H1 (cell line): ENCODE measurements at regions not wholly inside any gene's neighbourhood (a gene's known extent, or its start where the extent isn't known, plus 50 kb on each side); places are given as distances from the start of the nearest gene placed in this dataset.

Experiments used
- CTCF ChIA-PET: fragments of 300-600 bp; sonication (Branson Sonifier 250); formaldehyde crosslinking; loops from one replicate; lab custom pipeline; 2021; ENCODE audit not compliant: partially characterized antibody; lab: Charles Lee
- POLR2A ChIA-PET: fragments of 300-600 bp; sonication (Branson Sonifier 250); formaldehyde crosslinking; loops from one replicate; lab custom pipeline; 2021; ENCODE audit warnings: inconsistent platforms; ENCODE audit not compliant: partially characterized antibody; lab: Charles Lee
- DNase-seq, 2 experiments: peaks; one replicate each; pipeline versions ENCODE4 v3.0.0 to v3.0.0-alpha.2; 2010 to 2022; ENCODE audit warnings: low spot score in 2 of 2, low read depth in 1 of 2, mixed read lengths in 1 of 2
- FAIRE-seq: peaks from 2 replicates; lab custom pipeline; 2011; peaks lifted over from hg19 to GRCh38; lab: Jason Lieb, UNC
- H2AFZ ChIP-seq: 2 replicates; pipeline ENCODE4 v1.8.1; 2012; ENCODE audit warnings: low read length, inconsistent platforms
- H2AK5ac ChIP-seq: 2 replicates; pipeline ENCODE4 v1.6.1; 2013; ENCODE audit warnings: low read depth, low read length
- H2BK120ac ChIP-seq: replicated peaks from 2 replicates; pipeline ENCODE3; 2013; ENCODE audit warnings: low read depth, low read length, inconsistent platforms
- H2BK12ac ChIP-seq: 2 replicates; pipeline ENCODE4 v1.6.1; 2013; ENCODE audit warnings: low read depth, low read length
- H2BK15ac ChIP-seq: 2 replicates; pipeline ENCODE4 v1.6.1; 2013; ENCODE audit warnings: low read length
- H2BK20ac ChIP-seq: 2 replicates; pipeline ENCODE4 v1.6.1; 2013; ENCODE audit warnings: low read length
- H2BK5ac ChIP-seq: 2 replicates; pipeline ENCODE4 v1.6.1; 2013; ENCODE audit warnings: low read depth, low read length
- H3K14ac ChIP-seq: 2 replicates; pipeline ENCODE4 v1.6.1; 2013; ENCODE audit warnings: inconsistent platforms; ENCODE audit not compliant: insufficient read length
- H3K18ac ChIP-seq: 2 replicates; pipeline ENCODE4 v1.6.1; 2013; ENCODE audit warnings: low read length; ENCODE audit errors: extremely low read depth
- H3K23ac ChIP-seq: 2 replicates; pipeline ENCODE4 v1.6.1; 2013; ENCODE audit warnings: inconsistent platforms; ENCODE audit not compliant: insufficient read length
- H3K23me2 ChIP-seq: 2 replicates; pipeline ENCODE4 v1.6.1; 2013; ENCODE audit warnings: low read depth, low read length
- H3K27ac ChIP-seq: 2 replicates; pipeline ENCODE4 v1.6.1; 2011; ENCODE audit warnings: low read depth, low read length, inconsistent platforms
- H3K27me3 ChIP-seq, 4 experiments: replicated peaks in 1 of 4; 1 replicate in 1 of 4; 2 replicates in 3 of 4; pipeline versions ENCODE4 v1.6.1 to v1.8.1; 2011 to 2013; ENCODE audit warnings: low read length in 3 of 4, mild to moderate bottlenecking in 3 of 4, inconsistent platforms in 2 of 4, mixed read lengths in 2 of 4, moderate library complexity in 1 of 4; ENCODE audit not compliant: control insufficient read depth in 3 of 4, insufficient read depth in 3 of 4; ENCODE audit errors: extremely low read depth in 1 of 4
- H3K36me3 ChIP-seq, 4 experiments: 2 replicates each; pipeline versions ENCODE4 v1.6.1 to v1.8.1; 2011 to 2013; ENCODE audit warnings: mild to moderate bottlenecking in 4 of 4, low read length in 3 of 4, moderate library complexity in 2 of 4, control low read depth in 1 of 4, inconsistent platforms in 1 of 4; ENCODE audit not compliant: insufficient read depth in 4 of 4, control insufficient read depth in 2 of 4
- H3K4ac ChIP-seq: replicated peaks from 2 replicates; pipeline ENCODE3; 2013; ENCODE audit warnings: low read length, low read depth, mixed read lengths, inconsistent platforms; ENCODE audit not compliant: insufficient read length
- H3K4me1 ChIP-seq, 4 experiments: replicated peaks in 1 of 4; 1 replicate in 1 of 4; 2 replicates in 3 of 4; pipeline versions ENCODE4 v1.6.1 to v1.8.1; 2011 to 2013; ENCODE audit warnings: low read length in 3 of 4, inconsistent platforms in 2 of 4, mixed read lengths in 1 of 4; ENCODE audit not compliant: insufficient read depth in 4 of 4, control insufficient read depth in 3 of 4
- H3K4me2 ChIP-seq, 2 experiments: 2 replicates each; pipeline versions ENCODE4 v1.6.1 to v1.8.1; 2011 to 2013; ENCODE audit warnings: low read depth in 2 of 2, low read length in 2 of 2, control low read depth in 1 of 2, inconsistent platforms in 1 of 2, mild to moderate bottlenecking in 1 of 2; ENCODE audit not compliant: insufficient read depth in 1 of 2
- H3K4me3 ChIP-seq, 4 experiments: fragments of 200-600, 300-600 bp in 1 of 4; sonication (generic), shearing (Covaris generic), sonication (Bioruptor Twin) in 1 of 4; 2 replicates each; pipeline versions ENCODE4 v1.5.1 to v1.8.1; 2011 to 2016; ENCODE audit warnings: low read length in 4 of 4, low read depth in 3 of 4, control low read depth in 2 of 4, inconsistent platforms in 2 of 4, mild to moderate bottlenecking in 2 of 4, mixed read lengths in 1 of 4, moderate library complexity in 1 of 4; ENCODE audit not compliant: insufficient read depth in 2 of 4; ENCODE audit errors: extremely low read depth in 1 of 4
- H3K56ac ChIP-seq: replicated peaks from 2 replicates; pipeline ENCODE3; 2013; ENCODE audit warnings: low read depth, mild to moderate bottlenecking, mixed read lengths, low read length, inconsistent platforms; ENCODE audit not compliant: insufficient read length
- H3K79me1 ChIP-seq: 2 replicates; pipeline ENCODE4 v1.6.1; 2013; ENCODE audit warnings: low read depth, low read length, control low read depth
- H3K79me2 ChIP-seq, 2 experiments: 2 replicates each; pipeline versions ENCODE4 v1.6.1 to v1.8.1; 2012 to 2013; ENCODE audit warnings: low read length in 2 of 2, mild to moderate bottlenecking in 2 of 2, inconsistent platforms in 1 of 2; ENCODE audit not compliant: insufficient read depth in 2 of 2, control insufficient read depth in 1 of 2
- H3K9ac ChIP-seq, 4 experiments: replicated peaks in 1 of 4; 1 replicate in 1 of 4; 2 replicates in 3 of 4; pipeline versions ENCODE4 v1.6.1 to v1.8.1; 2011 to 2013; ENCODE audit warnings: low read depth in 3 of 4, low read length in 3 of 4, control low read depth in 2 of 4, mild to moderate bottlenecking in 2 of 4, moderate library complexity in 2 of 4, inconsistent platforms in 1 of 4; ENCODE audit errors: extremely low read depth in 1 of 4
- H3K9me3 ChIP-seq, 2 experiments: 2 replicates each; pipeline versions ENCODE4 v1.6.1 to v1.8.1; 2012 to 2013; ENCODE audit warnings: mild to moderate bottlenecking in 2 of 2, moderate library complexity in 2 of 2, control low read depth in 1 of 2, inconsistent platforms in 1 of 2, low read depth in 1 of 2, low read length in 1 of 2, mixed read lengths in 1 of 2; ENCODE audit not compliant: insufficient read depth in 2 of 2
- H4K20me1 ChIP-seq, 2 experiments: replicated peaks in 1 of 2; 2 replicates each; pipeline versions ENCODE3 to v1.8.1; 2011 to 2013; ENCODE audit warnings: inconsistent platforms in 2 of 2, low read length in 2 of 2, mild to moderate bottlenecking in 1 of 2; ENCODE audit not compliant: insufficient read depth in 2 of 2, control insufficient read depth in 1 of 2
- H4K5ac ChIP-seq: 2 replicates; pipeline ENCODE4 v1.6.1; 2013; ENCODE audit warnings: low read length, low read depth, mixed read lengths, inconsistent platforms; ENCODE audit not compliant: insufficient read length
- H4K8ac ChIP-seq: 2 replicates; pipeline ENCODE4 v1.8.0; 2013; ENCODE audit warnings: mild to moderate bottlenecking, moderate library complexity, low read length, inconsistent platforms; ENCODE audit not compliant: insufficient read depth; ENCODE audit errors: extremely low read depth
- H4K91ac ChIP-seq: replicated peaks from 2 replicates; pipeline ENCODE3; 2013; ENCODE audit warnings: low read length, mixed read lengths, inconsistent platforms; ENCODE audit not compliant: insufficient read length
- ASH2L ChIP-seq: fragments of 200-600, 300-600 bp; sonication (generic); IDR thresholded peaks from one replicate; pipeline ENCODE4 v1.7.1; 2017; ENCODE audit warnings: low read length
- BRCA1 ChIP-seq: IDR thresholded peaks from 2 replicates; pipeline ENCODE4 v1.6.1; 2012; ENCODE audit warnings: low read depth, low read length, improper control_type of control experiment
- CREB1 ChIP-seq: IDR thresholded peaks from 2 replicates; pipeline ENCODE4 v1.6.1; 2012; ENCODE audit warnings: inconsistent platforms
- EGR1 ChIP-seq: IDR thresholded peaks from 2 replicates; pipeline ENCODE4 v1.6.1; 2011; ENCODE audit warnings: low read depth, low read length, borderline replicate concordance
- KDM4A ChIP-seq: IDR thresholded peaks from one replicate; pipeline ENCODE4 v1.7.1; 2012; ENCODE audit warnings: low read depth, mild to moderate bottlenecking, moderate library complexity, low read length, inconsistent platforms; ENCODE audit not compliant: severe bottlenecking
- KDM5A ChIP-seq: fragments of 200-600 bp; IDR thresholded peaks from 2 replicates; pipeline ENCODE4 v1.7.1; 2012; ENCODE audit warnings: mild to moderate bottlenecking, low read length, inconsistent platforms, mixed read lengths
- MAX ChIP-seq: IDR thresholded peaks from 2 replicates; pipeline ENCODE4 v1.6.1; 2012; ENCODE audit warnings: inconsistent platforms
- POLR2A ChIP-seq, 2 experiments: IDR thresholded peaks; 1 replicate in 1 of 2; 2 replicates in 1 of 2; pipeline ENCODE4 v1.6.1; 2011; ENCODE audit warnings: low read depth in 2 of 2, low read length in 2 of 2, mild to moderate bottlenecking in 2 of 2; ENCODE audit errors: control extremely low read depth in 1 of 2
- POLR2AphosphoS5 ChIP-seq: IDR thresholded peaks from 2 replicates; pipeline ENCODE4 v1.6.1; 2011; ENCODE audit warnings: low read depth, low read length
- SP4 ChIP-seq: IDR thresholded peaks from 2 replicates; pipeline ENCODE4 v1.6.1; 2012; ENCODE audit warnings: low read length, inconsistent platforms
- TBP ChIP-seq: IDR thresholded peaks from 2 replicates; pipeline ENCODE4 v1.6.1; 2011; ENCODE audit warnings: low read depth, low read length, improper control_type of control experiment

GRCh38 chr10:56905051-56905450 lies 544.0 kb upstream of the ZWINT start:
- Histone ChIP-seq H4K5ac (no peak overlapping the region), H3K4ac (no peak overlapping the region), H4K91ac (no peak overlapping the region), H4K20me1 (no peaks in the 10 kb centered on the region), H2BK12ac (no peak overlapping the region), H2BK5ac (no peak overlapping the region), H3K14ac (no peak overlapping the region), H2AK5ac (no peak overlapping the region), H3K27ac (no peak overlapping the region), H3K4me2 (no peak overlapping the region), H3K27me3 (no peaks in the 10 kb centered on the region), H3K79me1 (no peaks in the 10 kb centered on the region), H3K4me3 (no peak overlapping the region), H3K79me2 (no peaks in the 10 kb centered on the region), H3K4me1 (no peaks in the 10 kb centered on the region), H2BK20ac (no peak overlapping the region), H3K9ac (no peak overlapping the region), H2AFZ (no peak overlapping the region), H3K36me3 (no peaks in the 10 kb centered on the region), H3K23ac (no peak overlapping the region), H3K23me2 (no peaks in the 10 kb centered on the region), H3K56ac (no peak overlapping the region), H3K9me3 (no peaks in the 10 kb centered on the region), H2BK120ac (no peak overlapping the region), H4K8ac (no peak overlapping the region), H3K18ac (no peak overlapping the region), H2BK15ac (no peak overlapping the region)
- ChIA-PET POLR2A (no interaction called here), CTCF (interaction anchor here (1.1 kb wide), 1 partner anchor 51 kb away, joined by 3 read pairs; no protein-coding TSS in a partner anchor)
- no peak for TF ChIP-seq KDM5A
- no peak for TF ChIP-seq EGR1
- no peak for TF ChIP-seq BRCA1
- TF ChIP-seq POLR2A (IDR thresholded peaks at IDR 0.05; ENCODE audit: control extremely low read depth in 1 of 2, low read depth in 2 of 2, low read length in 2 of 2), result no peak
- no peak for TF ChIP-seq ASH2L
- no peak for TF ChIP-seq KDM4A
- no peak for TF ChIP-seq POLR2AphosphoS5
- no peak for TF ChIP-seq MAX
- no peak for TF ChIP-seq TBP
- no peak for TF ChIP-seq CREB1
- no peak for TF ChIP-seq SP4
- DNase-seq, result no peak
- no peak for FAIRE-seq
